Kidney (tissue), 13 donors: ENCODE measurements at regions not wholly inside any gene's neighbourhood (a gene's known extent, or its start where the extent isn't known, plus 50 kb on each side); places are given as distances from the start of the nearest gene placed in this dataset.

ENCODE experiments used
- DNase-seq, 5 donors: peaks; one replicate each; pipeline ENCODE4 v3.0.0-alpha.2; 2013 to 2020
- FAIRE-seq: peaks from 2 replicates; lab custom pipeline; 2012; peaks lifted over from hg19 to GRCh38; lab: Jason Lieb, UNC
- H3K27ac ChIP-seq, 2 donors: one replicate each; pipeline ENCODE4 v1.7.0; 2013; ENCODE audit warnings: low read depth in 2 of 2, low read length in 2 of 2, inconsistent platforms in 1 of 2
- H3K27me3 ChIP-seq: one replicate; pipeline ENCODE4 v1.7.1; 2013; ENCODE audit warnings: low read length, inconsistent platforms; ENCODE audit not compliant: control insufficient read depth, insufficient read depth
- H3K36me3 ChIP-seq, 3 donors: one replicate each; pipeline versions ENCODE4 v1.7.0 to v1.7.1; 2013; ENCODE audit warnings: low read length in 3 of 3, control low read depth in 1 of 3, inconsistent platforms in 1 of 3; ENCODE audit not compliant: insufficient read depth in 3 of 3, control insufficient read depth in 2 of 3
- H3K4me1 ChIP-seq, 3 donors: one replicate each; pipeline versions ENCODE4 v1.7.0 to v1.7.1; 2013; ENCODE audit warnings: low read length in 3 of 3, inconsistent platforms in 1 of 3, low read depth in 1 of 3; ENCODE audit not compliant: control insufficient read depth in 2 of 3, insufficient read depth in 2 of 3
- H3K4me3 ChIP-seq, 3 donors: one replicate each; pipeline versions ENCODE4 v1.7.0 to v1.8.1; 2013; ENCODE audit warnings: low read length in 3 of 3, control low read depth in 1 of 3, inconsistent platforms in 1 of 3
- H3K9ac ChIP-seq, 3 donors: one replicate each; pipeline versions ENCODE4 v1.7.0 to v1.7.1; 2013; ENCODE audit warnings: low read length in 3 of 3, control low read depth in 1 of 3, inconsistent platforms in 1 of 3
- H3K9me3 ChIP-seq, 3 donors: one replicate each; pipeline versions ENCODE4 v1.7.0 to v1.7.1; 2013; ENCODE audit warnings: low read length in 3 of 3, control low read depth in 1 of 3, inconsistent platforms in 1 of 3; ENCODE audit not compliant: control insufficient read depth in 2 of 3, insufficient read depth in 1 of 3
- intact Hi-C: fragments of 100-400 bp; cut with DNase I; formaldehyde crosslinking; loops from one replicate; pipeline ENCODE4 v1.11.1; 2022
- TF ChIP-seq, protein P1 (sequence below): IDR thresholded peaks from 3 replicates; pipeline ENCODE4 v1.5.1; 2012; ENCODE audit warnings: mild to moderate bottlenecking, moderate library complexity, borderline replicate concordance; ENCODE audit not compliant: insufficient read depth; ENCODE audit errors: extremely low read depth
- donor health status: control.
- donor health status: control.
- donor health status: control.
- donor health status: control.
- donor health status: control.
- donor health status: DM: yes; HTN: yes; CAD: no.
- donor health status: Normal renal cell carcinoma (clear cell type).

DNA sequence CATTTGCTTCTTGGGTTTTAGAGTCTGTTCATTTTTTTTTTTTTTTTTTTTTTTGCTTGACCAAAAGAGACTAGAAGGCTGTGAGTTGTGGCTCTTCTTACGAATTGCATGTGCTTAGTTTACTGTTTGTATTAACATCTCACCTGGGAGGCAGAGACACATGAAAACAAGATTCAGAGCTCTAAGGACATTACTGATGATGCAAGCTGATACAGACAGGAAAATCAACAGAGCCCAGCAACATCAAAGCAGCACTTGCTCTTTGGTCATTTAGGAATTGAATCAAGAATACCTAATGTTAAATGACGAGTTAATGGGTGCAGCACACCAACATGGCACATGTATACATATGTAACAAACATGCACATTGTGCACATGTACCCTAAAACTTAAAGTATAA lies 55.7 kb upstream of the HS3ST5 start:
- intact Hi-C loops = no loop called here
- FAIRE-seq = no peak
- TF ChIP-seq, protein P1, sequence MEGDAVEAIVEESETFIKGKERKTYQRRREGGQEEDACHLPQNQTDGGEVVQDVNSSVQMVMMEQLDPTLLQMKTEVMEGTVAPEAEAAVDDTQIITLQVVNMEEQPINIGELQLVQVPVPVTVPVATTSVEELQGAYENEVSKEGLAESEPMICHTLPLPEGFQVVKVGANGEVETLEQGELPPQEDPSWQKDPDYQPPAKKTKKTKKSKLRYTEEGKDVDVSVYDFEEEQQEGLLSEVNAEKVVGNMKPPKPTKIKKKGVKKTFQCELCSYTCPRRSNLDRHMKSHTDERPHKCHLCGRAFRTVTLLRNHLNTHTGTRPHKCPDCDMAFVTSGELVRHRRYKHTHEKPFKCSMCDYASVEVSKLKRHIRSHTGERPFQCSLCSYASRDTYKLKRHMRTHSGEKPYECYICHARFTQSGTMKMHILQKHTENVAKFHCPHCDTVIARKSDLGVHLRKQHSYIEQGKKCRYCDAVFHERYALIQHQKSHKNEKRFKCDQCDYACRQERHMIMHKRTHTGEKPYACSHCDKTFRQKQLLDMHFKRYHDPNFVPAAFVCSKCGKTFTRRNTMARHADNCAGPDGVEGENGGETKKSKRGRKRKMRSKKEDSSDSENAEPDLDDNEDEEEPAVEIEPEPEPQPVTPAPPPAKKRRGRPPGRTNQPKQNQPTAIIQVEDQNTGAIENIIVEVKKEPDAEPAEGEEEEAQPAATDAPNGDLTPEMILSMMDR = no peak

More for the DNA sequence above, 55.7 kb upstream of the HS3ST5 start:
- no peaks in the 10 kb centered on the region for H3K36me3 ChIP-seq
- no peaks in the 10 kb centered on the region for H3K4me1 ChIP-seq
- no peaks in the 10 kb centered on the region for H3K9me3 ChIP-seq
- H3K27me3 ChIP-seq = no peaks in the 10 kb centered on the region
- no peak overlapping the region for H3K4me3 ChIP-seq
- H3K9ac ChIP-seq = no peak overlapping the region
- H3K27ac ChIP-seq = no peak overlapping the region
- DNase-seq = no peak
